OCI-LY7 (cell line): ENCODE measurements at regions not wholly inside any gene's neighbourhood (a gene's known extent, or its start where the extent isn't known, plus 50 kb on each side); places are given as distances from the start of the nearest gene placed in this dataset.

Experiments
- BruUV-seq: library from RNA; stranded (reverse); fragments of 400-500 nt; replicated peaks from 2 replicates; lab custom pipeline; 2021; lab: Mats Ljungman, UMichigan
- CTCF ChIA-PET: fragments of 300-600 bp; sonication (Branson Sonifier 250); formaldehyde crosslinking; loops from one replicate; lab custom pipeline; 2022; ENCODE audit warnings: antibody characterized with exemption; ENCODE audit not compliant: unreplicated experiment; lab: Charles Lee
- POLR2A ChIA-PET: fragments of 300-600 bp; sonication (Branson Sonifier 250); formaldehyde crosslinking; loops from one replicate; lab custom pipeline; 2022; ENCODE audit warnings: antibody characterized with exemption; lab: Charles Lee
- DNase-seq: peaks from one replicate; pipeline ENCODE4 v3.0.0-alpha.2; 2015; ENCODE audit warnings: low spot score
- H2AFZ ChIP-seq: fragments of 200-600 bp; sonication (generic), shearing (Covaris generic); 2 replicates; pipeline ENCODE4 v1.6.1; 2014; ENCODE audit warnings: mild to moderate bottlenecking, antibody characterized with exemption, low read length, moderate library complexity
- H3K27ac ChIP-seq: fragments of 200-600 bp; sonication (generic); 2 replicates; pipeline ENCODE4 v1.5.1; 2014; ENCODE audit warnings: mixed run types, low read depth, mild to moderate bottlenecking, moderate library complexity, low read length, inconsistent platforms; ENCODE audit not compliant: poor library complexity, severe bottlenecking
- H3K36me3 ChIP-seq: fragments of 200-600 bp; sonication (generic); 2 replicates; pipeline ENCODE4 v1.6.1; 2014; ENCODE audit warnings: mild to moderate bottlenecking, antibody characterized with exemption, low read length, moderate library complexity, mixed read lengths; ENCODE audit not compliant: insufficient read depth
- H3K4me1 ChIP-seq: fragments of 200-600 bp; sonication (generic); 2 replicates; pipeline ENCODE4 v1.5.1; 2014; ENCODE audit warnings: mild to moderate bottlenecking, low read length; ENCODE audit not compliant: insufficient read depth, poor library complexity, severe bottlenecking
- H3K4me2 ChIP-seq: fragments of 200-600 bp; sonication (generic); 2 replicates; pipeline ENCODE4 v1.6.1; 2014; ENCODE audit warnings: mild to moderate bottlenecking, low read length
- H3K4me3 ChIP-seq: fragments of 200-600 bp; sonication (generic); 2 replicates; pipeline ENCODE4 v1.5.1; 2014; ENCODE audit warnings: mild to moderate bottlenecking, low read depth, low read length; ENCODE audit not compliant: poor library complexity, severe bottlenecking
- H3K79me2 ChIP-seq: fragments of 200-600 bp; sonication (generic); 2 replicates; pipeline ENCODE4 v1.6.1; 2016; ENCODE audit warnings: low read depth, mild to moderate bottlenecking, low read length, moderate library complexity, mixed read lengths; ENCODE audit not compliant: insufficient read depth
- H3K9me2 ChIP-seq: fragments of 200-600 bp; sonication (generic); 2 replicates; pipeline ENCODE4 v1.6.1; 2016; ENCODE audit warnings: mild to moderate bottlenecking, low read length, mixed read lengths; ENCODE audit not compliant: insufficient read depth
- H3K9me3 ChIP-seq: fragments of 200-600 bp; sonication (generic); 2 replicates; pipeline ENCODE4 v1.6.1; 2014; ENCODE audit warnings: mild to moderate bottlenecking, mixed run types, low read length, mixed read lengths
- H4K20me1 ChIP-seq: fragments of 200-600 bp; sonication (generic); 2 replicates; pipeline ENCODE4 v1.6.1; 2014; ENCODE audit warnings: mild to moderate bottlenecking, antibody characterized with exemption, low read length, moderate library complexity, mixed read lengths; ENCODE audit not compliant: insufficient read depth
- CTCF ChIP-seq: fragments of 200-600 bp; sonication (generic); conservative IDR thresholded peaks from 2 replicates; pipeline ENCODE4 v1.5.1; 2014; ENCODE audit warnings: mild to moderate bottlenecking, antibody characterized with exemption, low read length, moderate library complexity, mixed read lengths
- EZH2phosphoT487 ChIP-seq: fragments of 200-600 bp; sonication (generic); IDR thresholded peaks from 2 replicates; pipeline ENCODE4 v1.6.1; 2018; ENCODE audit warnings: low read depth, borderline replicate concordance, mild to moderate bottlenecking, mixed run types, antibody characterized with exemption, low read length, moderate library complexity, mixed read lengths
- intact Hi-C: fragments of 100-400 bp; cut with micrococcal nuclease; formaldehyde crosslinking; loops from one replicate; pipeline ENCODE4 v1.10.0; 2022; ENCODE audit not compliant: unreplicated experiment

GRCh38 chr20:10167594-10167993 is 51.0 kb upstream of the SNAP25 start:
- Histone ChIP-seq H3K9me2 (no peaks in the 10 kb centered on the region), H3K36me3 (no peaks in the 10 kb centered on the region), H3K9me3 (no peaks in the 10 kb centered on the region), H3K79me2 (no peaks in the 10 kb centered on the region), H3K4me2 (no peak overlapping the region), H3K4me1 (no peaks in the 10 kb centered on the region), H3K4me3 (no peak overlapping the region), H3K27ac (no peak overlapping the region), H2AFZ (no peak overlapping the region), H4K20me1 (no peaks in the 10 kb centered on the region)
- BruUV-seq = no TSS peak
- no peak for TF ChIP-seq EZH2phosphoT487
- no peak for TF ChIP-seq CTCF
- ChIA-PET POLR2A (interaction anchor here (0.6 kb wide), 1 partner anchor 407 kb away, joined by 3 read pairs; no protein-coding TSS in a partner anchor), CTCF (no interaction called here)
- intact Hi-C loops = no loop called here
- no peak for DNase-seq
